AG04449 (cell line): ENCODE measurements at regions not wholly inside any gene's neighbourhood (a gene's known extent, or its start where the extent isn't known, plus 50 kb on each side); places are given as distances from the start of the nearest gene placed in this dataset.

Source experiments
- CTCF ChIA-PET: fragments of 350-600 bp; formaldehyde crosslinking; extraction: SDS; loops from one replicate; lab custom pipeline; 2021; ENCODE audit warnings: antibody characterized with exemption; lab: Yijun Ruan, JAX
- POLR2A ChIA-PET: fragments of 400-600, 350-600 bp; formaldehyde crosslinking; extraction: SDS; loops from one replicate; lab custom pipeline; 2020; ENCODE audit warnings: antibody characterized with exemption, inconsistent platforms; lab: Yijun Ruan, JAX
- DNase-seq: peaks from one replicate; pipeline ENCODE4 v3.0.0-alpha.2; 2010; ENCODE audit warnings: low read depth, low spot score
- H3K4me3 ChIP-seq: 2 replicates; pipeline ENCODE4 v1.5.1; 2011; ENCODE audit warnings: low read depth, mild to moderate bottlenecking, control low read depth, low read length
- CTCF ChIP-seq: IDR thresholded peaks from one replicate; pipeline ENCODE4 v1.5.1; 2011; ENCODE audit warnings: mild to moderate bottlenecking, moderate library complexity, low read length, control low read depth, inconsistent platforms; ENCODE audit not compliant: insufficient read depth; ENCODE audit errors: missing control alignments

GRCh38 chr6:91751526-91751925, 1164.7 kb upstream of the MAP3K7 start:
- no peak for TF ChIP-seq CTCF
- POLR2A ChIA-PET, result no interaction called here
- no peak for DNase-seq
- no peak overlapping the region for H3K4me3 ChIP-seq
- CTCF ChIA-PET, result no interaction called here

- no peak for TF ChIP-seq CTCF
- DNase-seq, result no peak
- CTCF ChIA-PET, result no interaction called here
- H3K4me3 ChIP-seq, result no peak overlapping the region
- POLR2A ChIA-PET, result no interaction called here
Measured at GRCh38 chr6:91744566-91744965, 1157.7 kb upstream of the MAP3K7 start.

- DNase-seq, result no peak
- CTCF ChIA-PET, result no interaction called here
- no peak for TF ChIP-seq CTCF
Measured at GRCh38 chr6:91743756-91744155, 1156.9 kb upstream of the MAP3K7 start.

GRCh38 chr6:91731939-91732338, 1145.1 kb upstream of the MAP3K7 start:
- ChIA-PET CTCF (no interaction called here), POLR2A (no interaction called here)
- DNase-seq, result no peak
- TF ChIP-seq CTCF, result no peak
- no peak overlapping the region for H3K4me3 ChIP-seq

More at GRCh38 chr6:91743756-91744155, 1156.9 kb upstream of the MAP3K7 start:
- POLR2A ChIA-PET, result no interaction called here
- no peak overlapping the region for H3K4me3 ChIP-seq

GRCh38 chr6:91730710-91731109, 1143.8 kb upstream of the MAP3K7 start:
- CTCF ChIA-PET, result no interaction called here

GRCh38 chr6:91720324-91720723, 1133.5 kb upstream of the MAP3K7 start:
- no peak overlapping the region for H3K4me3 ChIP-seq
- DNase-seq, result no peak
- TF ChIP-seq CTCF, result no peak
- ChIA-PET POLR2A (no interaction called here), CTCF (no interaction called here)

More at GRCh38 chr6:91730710-91731109, 1143.8 kb upstream of the MAP3K7 start:
- DNase-seq, result no peak
- no peak for TF ChIP-seq CTCF
- POLR2A ChIA-PET, result no interaction called here
- H3K4me3 ChIP-seq, result no peak overlapping the region
